CD4-positive, alpha-beta T cell treated with Interleukin-17A for 4 hours (primary cell): ENCODE measurements at regions not wholly inside any gene's neighbourhood (a gene's known extent, or its start where the extent isn't known, plus 50 kb on each side); places are given as distances from the start of the nearest gene placed in this dataset.

Source experiments
- DNase-seq: peaks from one replicate; pipeline ENCODE4 v3.0.0-alpha.2; 2020; ENCODE audit warnings: mixed read lengths

- no peak for DNase-seq
These were observed 57.5 kb downstream of the OSR1 start for GRCh38 chr2:19300961-19301360.

DNA sequence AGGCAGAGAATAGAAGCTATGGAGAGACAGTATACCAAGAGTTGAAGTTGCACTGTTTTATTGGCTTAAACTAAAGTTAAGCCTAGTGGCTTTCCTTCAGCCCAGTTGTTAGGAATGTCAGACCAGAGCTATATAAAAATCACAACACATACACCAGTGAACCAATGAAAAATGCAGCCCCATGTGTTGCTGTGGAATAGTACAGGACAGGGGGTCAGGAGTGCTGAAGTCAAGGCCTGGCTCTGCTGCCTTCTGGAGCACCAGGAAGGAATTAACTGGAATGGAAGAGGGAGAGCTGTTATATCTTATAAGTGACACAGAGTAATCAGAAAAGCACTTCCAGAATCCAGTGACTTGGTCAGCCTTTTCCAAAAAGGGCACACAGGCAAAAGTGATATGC is 58.9 kb downstream of the OSR1 start:
- no peak for DNase-seq

DNA sequence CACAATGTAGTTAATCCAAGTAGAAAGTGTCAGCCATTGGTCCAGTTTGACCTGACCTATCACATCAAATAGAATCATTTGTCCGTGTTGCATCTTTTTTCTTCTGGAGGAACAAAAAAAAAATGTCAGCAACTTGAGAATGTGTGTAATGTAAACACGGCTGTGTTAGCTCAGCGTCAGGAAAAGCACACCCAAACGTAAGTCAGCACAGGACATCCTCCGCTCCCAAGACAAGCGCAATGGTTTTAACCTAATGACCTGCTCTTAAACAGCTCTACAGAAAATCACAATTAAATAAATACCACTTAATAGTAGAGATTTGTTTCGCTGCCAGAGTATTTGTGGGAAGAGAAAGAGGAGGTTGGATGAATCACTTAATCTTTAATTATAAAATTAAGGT is 59.4 kb downstream of the OSR1 start:
- DNase-seq = no peak

GRCh38 chr2:19297716-19298115 is 60.7 kb downstream of the OSR1 start:
- no peak for DNase-seq

DNA sequence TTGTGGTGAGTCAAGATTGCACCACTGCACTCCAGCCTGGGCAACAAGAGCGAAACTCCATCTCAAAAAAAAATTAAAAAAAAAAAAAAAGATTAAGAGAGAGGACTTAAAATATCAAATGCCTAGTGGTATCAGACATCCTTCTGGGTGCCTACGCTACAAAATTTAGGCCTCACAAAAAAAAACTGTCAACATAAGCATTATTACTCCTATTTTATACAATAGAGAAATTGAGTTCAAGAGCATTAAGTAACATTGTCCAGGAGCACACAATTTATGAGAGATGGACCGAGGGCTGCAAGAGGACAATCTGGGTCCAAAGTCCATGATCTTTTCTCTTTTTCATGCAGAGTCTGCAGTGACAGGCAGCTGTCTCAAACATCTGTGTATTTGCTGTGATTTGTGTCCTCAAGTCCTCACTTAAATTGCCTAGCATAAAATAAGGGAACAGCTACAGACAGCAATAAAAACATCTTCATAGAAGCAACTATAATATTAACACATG is 62.4 kb downstream of the OSR1 start:
- no peak for DNase-seq

DNA sequence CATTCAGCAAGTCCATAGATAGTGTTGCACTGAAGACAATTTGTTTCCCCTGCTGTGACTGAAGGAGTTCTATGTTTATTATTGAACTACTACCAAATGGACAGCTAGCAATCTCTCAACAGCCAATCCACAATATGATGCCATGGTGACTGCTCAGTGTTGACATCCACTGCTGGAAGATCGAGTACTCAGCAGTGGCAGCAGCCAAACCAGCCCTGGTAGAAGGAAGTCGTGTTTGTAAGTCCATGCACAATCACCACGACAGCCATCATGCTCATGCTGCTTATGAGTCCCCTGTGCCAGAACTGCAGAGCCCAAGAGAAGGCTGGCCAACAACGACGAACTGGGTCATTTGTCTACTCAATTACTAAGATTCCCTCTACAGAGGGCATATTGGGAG is 66.4 kb downstream of the OSR1 start:
- DNase-seq = no peak

GRCh38 chr2:19288291-19288690 is 70.1 kb downstream of the OSR1 start:
- no peak for DNase-seq

DNA sequence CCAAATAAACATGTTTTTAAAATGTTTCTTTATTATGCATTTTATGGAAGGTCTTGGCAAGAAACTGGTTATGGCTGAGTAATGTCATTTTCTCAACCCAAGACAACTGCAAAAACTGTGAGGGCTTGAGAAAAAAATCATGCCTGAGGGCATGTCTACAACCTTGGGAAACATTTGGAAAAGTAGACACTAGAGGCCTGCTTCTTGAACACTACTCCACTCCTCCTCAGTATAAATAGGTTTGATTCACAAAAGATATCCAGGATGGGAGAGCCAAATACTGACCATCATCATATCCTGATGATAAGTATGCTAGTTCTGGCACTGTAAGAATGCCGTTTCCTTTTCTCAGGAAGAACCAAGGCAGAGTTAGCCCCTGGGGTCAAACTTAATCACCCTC is 71.1 kb downstream of the OSR1 start:
- no peak for DNase-seq

DNA sequence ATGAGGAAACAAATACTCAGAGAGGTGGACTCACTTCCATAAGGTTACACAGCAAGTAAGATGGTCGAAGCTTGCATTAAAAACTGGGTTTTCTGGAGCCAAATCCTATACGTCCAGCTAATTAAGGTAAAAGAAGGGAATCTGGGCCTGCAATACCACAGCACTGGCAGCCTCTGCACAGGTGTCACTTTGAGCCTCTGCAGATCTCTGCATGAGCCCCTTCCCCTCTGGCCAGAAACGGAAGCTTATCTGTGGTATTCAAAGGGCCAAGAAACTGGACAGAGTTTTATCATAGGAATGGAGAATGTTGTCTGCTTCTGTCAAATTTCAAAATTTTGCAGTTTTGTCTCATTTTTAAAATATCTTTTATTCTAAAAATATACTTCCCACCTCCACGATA is 76.1 kb downstream of the OSR1 start:
- DNase-seq = no peak

DNA sequence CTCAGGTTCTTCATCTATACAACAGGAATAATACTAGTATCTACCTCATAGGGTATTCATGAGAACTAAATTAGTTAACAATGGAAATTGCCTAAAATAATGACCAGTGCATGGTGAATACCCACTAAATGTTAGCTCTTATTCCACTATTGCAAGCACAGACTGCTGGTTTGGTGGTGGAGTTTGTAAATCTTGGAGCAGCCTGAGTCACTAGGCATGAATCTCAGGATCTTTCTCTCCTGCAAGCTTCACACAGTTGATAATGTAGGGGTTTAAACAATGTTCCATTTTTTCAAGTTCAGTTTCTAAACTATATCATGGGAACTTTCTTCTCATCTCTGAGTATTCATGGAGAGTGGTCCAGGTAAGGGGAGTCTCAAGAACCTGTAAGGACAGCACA is 84.0 kb downstream of the OSR1 start:
- no peak for DNase-seq

DNA sequence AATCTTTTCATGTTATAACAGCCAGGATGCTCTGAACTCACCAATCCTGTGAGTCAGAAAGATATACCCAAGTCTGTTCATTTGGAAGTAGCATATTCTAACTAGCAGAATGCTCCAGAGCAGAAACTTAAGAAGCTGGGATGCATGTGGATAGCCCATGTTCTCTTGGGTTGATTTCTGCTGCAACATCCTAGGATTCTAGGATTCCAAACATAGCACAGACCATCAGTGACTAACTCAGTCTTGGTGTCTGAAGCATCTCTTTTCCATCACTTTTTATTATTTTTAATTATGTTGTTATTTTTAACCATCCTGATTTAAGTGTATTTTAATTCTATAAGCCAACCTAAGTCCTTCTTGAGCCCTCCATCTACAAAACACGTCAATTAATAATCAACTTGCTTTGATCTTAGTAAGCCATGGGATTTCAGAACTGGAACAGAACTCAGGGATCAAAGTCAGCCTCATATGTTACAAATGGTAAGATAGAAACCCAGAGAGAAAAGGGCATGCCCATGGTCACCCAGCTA is 85.4 kb downstream of the OSR1 start:
- DNase-seq = no peak

GRCh38 chr2:19272039-19272438 is 86.4 kb downstream of the OSR1 start:
- DNase-seq = no peak

GRCh38 chr2:19264852-19265251 is 93.6 kb downstream of the OSR1 start:
- no peak for DNase-seq

GRCh38 chr2:19262150-19262549 is 96.3 kb downstream of the OSR1 start:
- no peak for DNase-seq

DNA sequence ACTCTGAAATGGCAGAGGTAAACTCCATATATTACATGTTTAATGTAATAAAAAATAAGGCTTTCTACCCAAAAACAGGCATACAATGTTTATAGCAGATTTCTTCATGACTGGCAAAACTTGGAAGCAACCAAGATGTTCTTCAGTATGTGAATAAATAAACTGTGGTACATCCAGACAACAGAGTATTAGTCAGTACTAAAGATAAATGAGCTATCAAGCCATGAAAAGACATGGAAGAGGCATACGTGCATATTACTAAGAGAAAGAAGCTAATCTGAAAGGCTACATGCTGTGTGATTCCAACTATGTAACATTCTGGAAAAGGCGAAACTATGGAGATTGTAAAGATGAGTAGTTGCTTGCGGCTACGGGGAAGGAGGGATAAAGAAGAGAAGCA is 97.4 kb downstream of the OSR1 start:
- no peak for DNase-seq

- no peak for DNase-seq
These were observed 102.3 kb downstream of the OSR1 start for GRCh38 chr2:19256121-19256601.

- DNase-seq = no peak
These were observed 102.9 kb downstream of the OSR1 start for GRCh38 chr2:19255481-19255880.

DNA sequence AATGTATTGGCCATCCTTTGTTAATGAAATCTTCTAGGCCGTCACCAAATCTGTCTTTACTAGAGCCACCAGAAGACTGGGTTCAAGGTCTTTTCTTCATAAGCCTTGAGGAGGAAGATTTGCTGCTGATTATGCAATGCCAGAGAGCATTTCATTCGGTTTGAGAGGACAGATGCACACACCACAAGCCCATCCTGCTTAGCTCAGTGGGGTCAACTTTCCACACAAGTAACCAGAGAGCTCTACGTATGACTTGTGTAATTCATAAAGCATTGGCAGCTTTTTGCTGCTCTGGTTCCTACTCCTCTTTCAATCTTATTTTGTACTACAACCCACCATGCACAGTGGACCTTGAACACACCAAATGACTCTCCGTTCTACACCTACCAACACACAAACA is 106.9 kb downstream of the OSR1 start:
- no peak for DNase-seq

- no peak for DNase-seq
These were observed 107.5 kb downstream of the OSR1 start for GRCh38 chr2:19250906-19251305.

DNA sequence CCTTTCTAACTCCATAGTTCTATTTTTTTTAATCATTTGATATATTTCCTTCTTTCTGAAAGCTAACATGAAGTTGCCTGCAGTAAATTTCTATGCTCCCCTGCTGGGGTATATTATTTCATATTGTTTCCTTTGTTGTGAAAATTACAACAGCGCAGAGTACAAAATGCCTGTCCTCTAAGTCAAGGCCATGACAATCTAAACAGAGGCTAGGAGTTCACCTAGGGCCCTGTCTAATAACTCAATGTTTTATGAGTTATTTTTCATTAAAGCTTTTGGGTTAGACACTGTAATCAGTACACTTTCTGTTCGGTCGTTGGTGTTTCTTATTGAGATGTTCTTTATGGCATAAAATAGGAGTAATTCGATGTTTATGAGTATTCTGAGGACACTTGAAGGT is 111.2 kb downstream of the OSR1 start:
- no peak for DNase-seq

DNA sequence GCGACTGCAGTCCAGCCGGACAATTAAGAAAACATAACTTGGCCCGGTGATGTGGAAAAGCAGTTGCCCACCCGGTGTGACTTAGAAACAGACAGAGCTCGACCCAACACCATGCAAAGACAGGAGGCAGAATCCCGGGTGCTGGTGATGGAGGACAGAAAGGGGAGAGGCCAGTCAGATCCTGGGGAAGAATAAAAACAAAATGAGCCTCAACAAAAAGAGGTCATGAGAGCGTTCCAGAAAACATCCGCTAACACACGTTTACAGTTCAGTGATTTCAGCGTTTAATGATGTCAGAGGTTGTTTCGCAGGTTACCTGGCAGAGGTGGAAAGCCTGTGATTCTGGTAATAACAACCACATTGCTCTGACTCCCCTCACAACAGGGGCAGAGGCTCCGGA is 111.9 kb downstream of the OSR1 start:
- DNase-seq = no peak

- no peak for DNase-seq
These were observed 113.7 kb downstream of the OSR1 start for GRCh38 chr2:19244460-19245363.

GRCh38 chr2:19238440-19239060 is 119.9 kb downstream of the OSR1 start:
- no peak for DNase-seq

DNA sequence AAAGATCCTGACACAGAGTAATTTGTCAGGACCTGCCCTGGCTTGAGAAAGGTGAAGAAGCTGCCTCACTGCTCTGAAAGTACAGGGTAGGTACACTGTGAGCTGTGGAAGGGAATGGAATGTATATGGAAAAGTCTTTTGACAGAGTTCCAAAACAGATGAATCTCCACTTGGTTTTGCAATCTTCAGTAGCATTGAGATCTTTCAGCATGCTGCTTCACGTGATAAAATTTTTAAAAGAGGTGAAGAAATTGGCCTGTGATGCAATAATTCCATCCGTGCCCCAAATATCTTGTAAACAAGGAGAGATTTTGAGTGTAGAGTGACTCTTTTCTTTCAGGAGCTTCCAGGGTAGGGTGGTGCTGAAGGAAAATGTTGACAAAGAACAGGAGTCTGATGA is 123.1 kb downstream of the OSR1 start:
- DNase-seq = no peak
